GM08714 (cell line): ENCODE measurements at regions not wholly inside any gene's neighbourhood (a gene's known extent, or its start where the extent isn't known, plus 50 kb on each side); places are given as distances from the start of the nearest gene placed in this dataset.

Source experiments
- H3K4me3 ChIP-seq: fragments of 200-500 bp; sonication (Bioruptor generic); 2 replicates; pipeline ENCODE4 v1.5.1; 2014; ENCODE audit warnings: mild to moderate bottlenecking, low read length, inconsistent platforms
- ZNF274 ChIP-seq: IDR thresholded peaks from 2 replicates; pipeline ENCODE4 v1.6.1; 2012; ENCODE audit warnings: mild to moderate bottlenecking, low read depth, low read length

DNA sequence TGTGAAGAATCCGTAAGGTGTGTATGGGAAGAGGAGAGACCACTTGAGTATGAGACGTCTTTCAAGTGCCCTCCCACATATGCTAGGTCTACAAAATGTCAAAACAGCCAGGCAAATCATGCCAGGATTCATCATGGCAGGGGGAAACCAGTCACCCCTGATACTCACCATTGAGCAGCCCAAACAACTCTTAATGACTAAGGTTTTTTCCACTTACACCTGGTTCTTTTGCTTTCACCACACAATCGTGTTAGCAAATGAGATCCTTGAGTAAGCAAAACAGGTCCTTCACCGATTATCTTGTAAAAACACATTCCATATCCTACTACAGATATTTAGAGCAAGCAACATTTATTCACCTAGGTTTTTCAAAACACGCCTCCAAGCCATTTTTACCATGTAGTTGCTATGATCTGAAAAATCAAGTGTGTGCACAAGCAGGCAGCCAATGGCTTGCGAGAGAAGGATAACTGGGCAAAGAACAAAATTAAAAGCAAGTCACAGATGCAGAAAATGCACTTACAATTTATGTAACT, 177.5 kb upstream of the LPP start:
- no peak overlapping the region for H3K4me3 ChIP-seq
- no peak for TF ChIP-seq ZNF274

GRCh38 chr3:187977659-187978058, 176.3 kb upstream of the LPP start:
- no peak overlapping the region for H3K4me3 ChIP-seq
- TF ChIP-seq ZNF274 = no peak

- no peak for TF ChIP-seq ZNF274
- no peak overlapping the region for H3K4me3 ChIP-seq
Measured at GRCh38 chr3:187978433-187979011, 175.4 kb upstream of the LPP start.

GRCh38 chr3:187979564-187979963, 174.4 kb upstream of the LPP start:
- no peak for TF ChIP-seq ZNF274
- no peak overlapping the region for H3K4me3 ChIP-seq

- H3K4me3 ChIP-seq = no peak overlapping the region
- TF ChIP-seq ZNF274 = no peak
Measured at GRCh38 chr3:187980861-187981260, 173.1 kb upstream of the LPP start.

DNA sequence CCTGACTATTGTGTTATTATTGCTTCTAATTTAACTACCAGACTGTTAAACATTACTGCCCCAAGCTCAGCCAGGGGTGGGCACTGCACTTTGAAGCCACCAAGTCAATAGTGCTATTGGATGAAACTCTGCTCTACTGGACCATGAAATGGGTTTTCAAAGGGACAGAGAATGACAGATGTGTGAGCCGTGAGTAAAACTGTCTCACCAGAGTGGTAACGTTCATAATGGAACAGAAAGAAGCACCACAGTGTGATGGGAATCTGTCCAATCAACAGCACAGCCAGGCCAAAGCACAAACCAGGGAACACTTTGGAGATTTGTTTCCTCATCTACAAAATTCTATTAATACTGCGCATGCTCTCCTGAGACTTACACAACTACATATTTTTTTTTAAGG, 171.8 kb upstream of the LPP start:
- no peak for TF ChIP-seq ZNF274
- no peak overlapping the region for H3K4me3 ChIP-seq

DNA sequence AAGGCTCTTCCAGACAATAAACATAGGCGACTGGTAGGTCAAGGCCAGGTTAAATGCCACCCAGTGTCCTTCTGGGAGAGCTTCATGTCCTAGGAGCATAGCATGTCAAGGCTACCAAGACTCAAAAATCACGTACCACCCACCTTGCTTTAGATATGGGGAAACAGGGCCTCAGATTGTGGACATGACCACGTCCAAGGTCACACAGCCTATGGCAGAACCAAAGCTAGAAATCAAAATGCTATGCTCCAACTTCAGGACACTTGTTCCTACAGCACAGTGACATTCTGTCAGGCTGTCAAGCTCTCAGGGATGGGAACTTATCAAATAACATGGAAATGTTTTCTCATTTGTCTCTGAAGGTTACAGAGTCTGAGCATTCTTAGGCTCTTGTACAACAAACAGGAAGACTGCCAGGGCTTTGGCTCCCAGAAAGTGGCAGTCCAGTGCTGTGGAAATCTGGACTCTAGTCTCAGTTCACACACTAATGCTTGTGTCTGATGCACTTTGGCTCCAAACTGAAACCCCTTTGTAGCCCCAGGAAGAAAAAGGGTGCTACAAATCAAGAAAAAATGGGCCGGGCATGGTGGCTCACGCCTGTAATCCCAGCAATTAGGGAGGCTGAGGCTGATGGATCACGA, 170.4 kb upstream of the LPP start:
- no peak overlapping the region for H3K4me3 ChIP-seq
- TF ChIP-seq ZNF274 = no peak

- H3K4me3 ChIP-seq = no peak overlapping the region
- no peak for TF ChIP-seq ZNF274
Measured at GRCh38 chr3:187985647-187986046, 168.3 kb upstream of the LPP start.

DNA sequence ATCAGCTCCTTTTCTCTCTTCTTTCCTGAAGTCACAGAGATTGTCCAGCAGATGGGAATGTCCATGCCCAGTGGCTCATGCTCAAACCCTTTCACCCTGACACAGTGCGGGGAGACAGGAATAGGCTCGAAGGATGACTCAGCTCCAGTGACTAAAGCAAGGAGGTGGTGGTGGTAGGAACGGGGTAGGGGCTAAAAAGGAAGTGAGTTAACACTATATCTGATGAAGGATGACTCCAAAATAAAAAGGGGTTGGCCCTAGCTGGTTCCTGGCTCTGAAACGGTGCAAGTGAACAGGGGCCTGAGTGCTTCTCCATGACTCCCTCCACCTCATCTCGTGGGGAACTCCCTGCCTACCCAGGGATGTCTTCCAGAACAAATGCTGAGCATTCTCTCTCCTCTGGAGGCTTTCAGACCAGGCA, 167.4 kb upstream of the LPP start:
- TF ChIP-seq ZNF274 = no peak
- no peak overlapping the region for H3K4me3 ChIP-seq

DNA sequence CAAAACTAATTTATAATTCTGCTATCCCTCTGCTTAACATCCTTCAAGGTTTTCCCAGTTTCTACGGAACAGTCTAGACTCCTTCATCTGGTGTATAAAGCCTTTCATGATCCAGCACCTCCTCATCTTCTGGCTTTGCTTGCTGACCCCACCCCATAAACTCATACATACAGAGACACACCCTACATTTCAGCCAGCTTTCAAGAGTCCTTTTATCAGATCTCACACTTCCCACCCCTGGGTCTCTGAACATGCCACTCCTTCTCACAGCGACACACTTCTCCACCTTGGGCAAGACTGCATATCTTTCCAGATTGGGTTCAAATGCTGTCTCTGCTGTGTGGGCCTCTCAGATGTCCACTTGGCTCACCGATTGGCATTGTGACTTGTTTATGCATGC, 166.8 kb upstream of the LPP start:
- H3K4me3 ChIP-seq = no peak overlapping the region
- TF ChIP-seq ZNF274 = no peak

DNA sequence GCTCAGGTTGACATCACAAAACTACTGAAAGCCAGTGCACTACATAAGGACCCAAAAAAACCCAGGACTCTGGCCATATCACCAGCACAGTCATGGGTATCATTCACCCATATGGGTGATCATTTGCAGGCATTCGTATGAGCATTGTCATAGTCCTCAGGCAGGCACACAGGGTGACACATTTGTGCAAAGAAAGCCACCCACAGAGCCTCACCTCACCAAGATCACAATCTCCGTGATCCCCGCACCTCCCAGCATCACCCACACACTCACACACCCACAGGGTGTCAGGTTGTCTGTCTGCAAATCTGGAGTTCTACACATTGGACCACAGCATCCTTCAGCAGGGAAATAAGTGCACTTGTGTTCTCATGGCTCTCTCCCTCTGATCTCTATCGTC, 166.0 kb upstream of the LPP start:
- H3K4me3 ChIP-seq = no peak overlapping the region
- no peak for TF ChIP-seq ZNF274

DNA sequence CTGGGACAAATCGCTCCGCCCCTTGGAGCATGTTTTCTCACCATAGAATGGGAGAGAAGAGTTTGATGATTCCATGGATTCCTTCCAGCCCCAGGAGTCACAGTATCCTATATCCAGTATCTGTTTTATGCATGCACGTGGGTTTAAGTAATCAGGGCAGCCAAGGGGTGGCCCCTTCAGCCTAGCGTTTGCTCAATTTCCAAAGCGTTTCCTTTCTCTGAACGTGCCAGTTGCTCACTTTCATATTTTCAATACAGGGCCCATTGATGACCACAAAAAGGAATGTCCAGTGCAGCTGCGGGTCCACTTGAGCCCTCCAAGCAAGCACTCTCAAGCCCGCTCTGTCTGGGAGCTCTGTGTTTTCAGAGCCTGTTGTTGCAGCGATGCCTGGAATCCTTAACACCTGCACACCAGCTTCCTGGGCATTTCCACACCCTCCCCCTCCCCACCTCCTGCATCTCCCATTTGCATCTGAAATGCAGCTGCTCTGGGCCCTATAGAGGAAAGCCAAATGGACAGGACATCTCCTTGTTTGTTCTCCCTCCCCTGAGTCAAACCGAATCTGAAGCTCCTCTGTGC, 164.3 kb upstream of the LPP start:
- no peak for TF ChIP-seq ZNF274
- H3K4me3 ChIP-seq = no peak overlapping the region

GRCh38 chr3:187992609-187993008, 161.3 kb upstream of the LPP start:
- no peak overlapping the region for H3K4me3 ChIP-seq
- TF ChIP-seq ZNF274 = no peak

GRCh38 chr3:187994221-187995042, 159.5 kb upstream of the LPP start:
- H3K4me3 ChIP-seq = no peak overlapping the region
- no peak for TF ChIP-seq ZNF274

GRCh38 chr3:187995043-187995400, 158.9 kb upstream of the LPP start:
- H3K4me3 ChIP-seq = no peak overlapping the region
- no peak for TF ChIP-seq ZNF274

DNA sequence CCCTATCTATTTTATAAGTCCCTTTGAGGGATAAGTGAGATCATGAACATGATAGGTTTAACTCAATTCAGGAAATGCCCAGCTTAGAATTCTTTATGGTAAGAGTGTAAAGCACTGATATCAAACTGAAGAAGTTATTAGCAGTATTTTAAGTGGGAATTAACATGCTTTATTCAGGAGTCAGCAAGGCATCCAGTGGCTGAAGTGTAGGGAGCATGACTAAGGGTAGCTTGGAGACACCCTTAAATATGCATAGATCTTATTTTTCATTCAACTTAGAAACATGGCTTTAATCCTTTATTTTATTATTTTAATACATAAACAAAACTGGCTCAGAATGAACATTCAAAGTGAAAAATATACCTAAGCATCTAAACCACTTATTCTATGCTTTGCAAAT, 158.3 kb upstream of the LPP start:
- TF ChIP-seq ZNF274 = no peak
- H3K4me3 ChIP-seq = no peak overlapping the region
